T-helper 9 cell (primary cell): ENCODE measurements at regions not wholly inside any gene's neighbourhood (a gene's known extent, or its start where the extent isn't known, plus 50 kb on each side); places are given as distances from the start of the nearest gene placed in this dataset.
"Not testable (repeated sequence)": the region's sequence is repeated elsewhere in the genome, so short reads cannot be mapped to it uniquely, and the experiment has no call there.

Experiments used
- DNase-seq: peaks from one replicate; pipeline ENCODE4 v3.0.0-alpha.2; 2020

- DNase-seq = no peak
These were observed 292.7 kb downstream of the EDEM1 start for GRCh38 chr3:5480190-5480589.

GRCh38 chr3:5485427-5485826 lies 297.9 kb downstream of the EDEM1 start:
- no peak for DNase-seq

- no peak for DNase-seq
These were observed 301.3 kb downstream of the EDEM1 start for GRCh38 chr3:5488771-5489170.

DNA sequence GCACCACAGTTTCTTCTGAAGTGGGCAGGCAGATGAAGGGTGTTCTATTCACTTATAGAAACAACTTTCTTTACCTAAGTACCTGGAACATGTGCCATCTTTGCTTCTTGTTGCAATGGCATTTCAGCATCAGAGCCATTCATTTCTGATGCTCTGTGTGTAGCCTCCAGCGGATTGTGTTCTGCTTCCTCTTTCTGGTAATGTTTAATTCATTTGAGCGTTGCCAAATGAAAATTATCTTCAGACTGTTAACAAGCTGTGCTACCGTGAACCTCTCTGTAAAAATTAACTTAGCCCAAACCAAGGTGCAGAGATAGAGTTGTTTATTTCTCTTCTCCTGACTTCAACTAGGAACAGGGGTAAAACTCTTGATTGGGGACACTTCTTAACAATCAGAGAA lies 302.0 kb downstream of the EDEM1 start:
- no peak for DNase-seq

DNA sequence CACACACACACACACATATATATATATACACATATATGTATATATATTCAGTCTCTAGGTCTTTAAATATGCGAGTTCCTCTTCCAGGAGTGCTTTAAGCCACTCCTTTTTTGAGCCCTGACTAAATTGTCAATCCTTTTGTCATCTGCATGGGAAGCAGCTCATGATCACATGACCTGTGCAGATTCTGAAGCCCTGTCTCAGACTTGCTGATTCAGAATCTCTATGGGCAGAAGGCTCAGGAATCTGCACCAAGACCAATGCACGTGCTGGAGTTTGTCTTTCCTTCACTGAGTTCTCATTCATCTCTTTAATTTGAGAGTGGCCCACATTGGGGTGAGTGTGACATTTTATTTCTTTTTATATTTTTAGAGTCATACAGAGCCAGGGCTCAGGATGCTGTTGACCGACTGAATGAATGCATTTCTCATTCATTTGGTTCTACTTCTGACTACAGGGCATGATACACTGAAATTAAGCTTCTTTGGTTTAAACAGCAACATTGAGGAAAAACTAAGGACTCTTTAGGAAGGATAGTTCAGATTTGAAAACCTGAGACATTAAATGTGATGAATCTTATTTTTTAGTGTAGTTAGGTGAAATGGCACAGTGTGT lies 307.5 kb downstream of the EDEM1 start:
- no peak for DNase-seq

DNA sequence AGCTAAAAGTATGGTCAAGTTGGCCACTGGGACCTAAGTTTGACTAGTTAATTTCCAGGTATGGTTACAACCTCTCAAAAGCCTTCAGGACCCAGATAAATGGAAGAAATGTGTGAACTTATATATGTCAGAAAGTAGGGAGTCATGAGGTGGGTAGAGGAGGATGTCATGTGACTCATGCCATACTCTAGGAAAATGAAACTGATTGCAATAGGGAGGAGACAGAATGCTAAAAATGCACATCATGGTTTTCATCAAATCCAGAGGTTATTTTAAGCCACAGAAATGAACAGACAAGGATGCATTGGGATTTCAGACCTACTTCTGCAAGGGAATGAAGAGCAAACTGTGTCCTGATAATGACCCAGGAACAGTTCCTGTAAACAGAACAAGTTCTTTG lies 310.0 kb downstream of the EDEM1 start:
- no peak for DNase-seq

GRCh38 chr3:5498981-5499380 lies 311.5 kb downstream of the EDEM1 start:
- no peak for DNase-seq

- no peak for DNase-seq
These were observed 311.9 kb downstream of the EDEM1 start for GRCh38 chr3:5499404-5499803.

DNA sequence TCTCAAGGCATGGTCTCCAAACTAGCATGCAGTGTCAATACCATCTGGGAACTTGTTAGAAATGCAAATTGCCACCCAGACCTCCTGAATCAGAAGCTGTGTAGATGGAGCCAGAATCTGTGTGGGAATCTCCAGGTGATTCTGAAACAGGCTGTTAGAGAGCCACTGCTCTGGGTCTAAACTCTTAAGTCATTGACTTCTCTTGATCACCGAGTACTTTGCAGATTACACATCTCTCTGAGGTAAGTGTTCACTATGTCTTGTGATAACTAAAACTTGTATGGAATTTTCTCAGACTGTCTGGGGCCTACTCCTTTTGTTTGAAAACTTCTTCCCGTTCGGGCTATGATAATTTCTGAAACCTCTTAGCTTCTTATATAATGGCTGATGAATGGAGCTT lies 315.6 kb downstream of the EDEM1 start:
- DNase-seq = no peak

GRCh38 chr3:5504135-5504534 lies 316.6 kb downstream of the EDEM1 start:
- DNase-seq = no peak

- DNase-seq = no peak
These were observed 317.7 kb downstream of the EDEM1 start for GRCh38 chr3:5505163-5505562.

GRCh38 chr3:5505997-5506396 lies 318.5 kb downstream of the EDEM1 start:
- no peak for DNase-seq

GRCh38 chr3:5508860-5509259 lies 321.4 kb downstream of the EDEM1 start:
- not testable (repeated sequence) for DNase-seq

DNA sequence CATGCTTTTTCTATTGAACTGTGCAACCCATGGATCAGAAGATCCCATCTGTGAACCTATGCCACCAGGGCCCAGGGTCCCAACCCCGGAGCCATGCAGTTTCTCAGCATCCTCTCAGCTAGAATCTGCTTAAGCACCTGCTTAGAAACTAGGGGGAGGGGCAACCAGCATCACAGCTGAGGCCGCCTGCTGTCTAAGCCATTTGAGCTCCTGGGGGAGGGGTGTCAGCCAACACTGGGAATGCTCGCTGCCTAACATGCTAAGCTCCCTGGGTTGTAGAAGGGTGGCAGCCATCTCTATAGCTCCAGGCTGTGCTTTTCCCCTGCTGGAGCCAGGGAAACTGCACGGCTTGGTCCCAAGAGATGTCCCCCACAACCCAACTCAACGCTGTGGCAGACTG lies 322.8 kb downstream of the EDEM1 start:
- no peak for DNase-seq

GRCh38 chr3:5517921-5518320 lies 330.4 kb downstream of the EDEM1 start:
- no peak for DNase-seq

- no peak for DNase-seq
These were observed 332.7 kb downstream of the EDEM1 start for GRCh38 chr3:5520237-5520636.

DNA sequence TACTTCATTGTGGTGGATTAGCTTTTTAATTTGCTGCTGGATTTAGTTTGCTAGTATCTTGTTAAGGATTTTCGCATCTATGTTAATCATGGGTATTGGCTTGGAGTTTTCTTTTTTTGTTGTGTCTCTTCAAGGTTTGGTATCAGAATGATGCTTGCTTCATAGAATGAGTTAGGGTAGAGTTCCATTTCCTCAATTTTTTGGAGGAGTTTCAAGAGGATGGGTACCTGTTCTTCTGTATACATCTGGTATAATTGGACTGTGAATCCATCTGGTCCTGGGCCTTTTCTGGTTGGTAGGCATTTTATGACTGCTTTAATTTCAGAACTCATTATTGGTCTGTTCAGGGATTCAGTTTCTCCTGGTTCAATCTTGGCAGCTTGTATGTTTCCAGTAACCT lies 335.6 kb downstream of the EDEM1 start:
- no peak for DNase-seq

GRCh38 chr3:5531039-5531438 lies 343.5 kb downstream of the EDEM1 start:
- no peak for DNase-seq

GRCh38 chr3:5531741-5532290 lies 344.3 kb downstream of the EDEM1 start:
- DNase-seq = no peak

DNA sequence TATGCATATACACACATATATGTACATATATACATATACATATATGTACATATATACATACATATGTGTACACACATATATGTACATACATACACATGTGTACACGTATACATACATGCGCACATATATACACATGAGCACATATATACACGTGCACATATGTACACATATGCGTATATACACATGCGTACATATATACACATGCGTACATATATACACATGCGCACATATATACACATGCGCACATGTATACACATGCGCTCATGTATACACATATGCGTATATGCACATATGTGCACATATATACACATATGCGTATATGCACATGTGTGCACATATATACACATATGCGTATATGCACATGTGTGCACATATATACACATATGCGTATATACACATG lies 353.0 kb downstream of the EDEM1 start:
- no peak for DNase-seq

- no peak for DNase-seq
These were observed 355.0 kb downstream of the EDEM1 start for GRCh38 chr3:5542472-5542871.

DNA sequence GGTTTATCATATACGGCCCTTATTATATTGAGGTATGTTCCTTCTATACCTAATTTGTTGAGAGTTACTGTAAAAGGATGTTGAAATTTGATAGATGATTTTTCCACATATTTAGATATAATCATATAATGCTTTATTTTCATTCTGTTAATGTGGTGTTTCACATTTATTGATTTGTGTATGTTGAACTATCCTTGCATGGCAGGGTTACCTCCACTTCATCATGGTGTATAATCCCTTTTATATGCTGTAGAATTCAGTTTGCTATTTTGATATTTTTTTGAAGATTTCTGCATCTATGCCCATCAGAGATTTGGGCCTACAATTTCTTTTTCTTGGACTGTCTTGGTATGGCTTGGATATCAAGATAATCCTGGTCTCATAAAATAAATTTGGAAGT lies 355.5 kb downstream of the EDEM1 start:
- no peak for DNase-seq

DNA sequence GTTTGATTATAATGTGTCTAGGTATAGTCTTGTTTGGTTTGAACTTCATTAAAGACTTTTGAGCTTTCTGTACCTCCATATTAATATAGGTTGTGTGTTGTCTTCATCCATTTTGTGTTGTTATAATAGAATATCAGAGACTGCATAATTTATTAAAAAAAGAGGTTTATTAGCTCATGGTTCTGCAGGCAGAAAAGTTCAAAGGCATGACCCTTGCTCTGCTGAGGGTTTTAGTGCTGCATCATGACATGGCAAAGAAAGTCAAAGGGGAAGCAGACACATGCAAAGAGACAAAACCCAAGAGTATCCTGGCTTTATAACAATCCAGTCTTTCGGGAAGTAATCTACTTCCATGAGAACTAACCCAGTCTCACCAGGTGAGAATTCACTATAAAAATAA lies 358.2 kb downstream of the EDEM1 start:
- DNase-seq = no peak

GRCh38 chr3:5553203-5553602 lies 365.7 kb downstream of the EDEM1 start:
- DNase-seq = no peak

- DNase-seq = no peak
These were observed 366.8 kb downstream of the EDEM1 start for GRCh38 chr3:5554245-5554747.
